DND-41 (cell line): ENCODE measurements at regions not wholly inside any gene's neighbourhood (a gene's known extent, or its start where the extent isn't known, plus 50 kb on each side); places are given as distances from the start of the nearest gene placed in this dataset.

ENCODE experiments used
- ATAC-seq: fragments of 200-7000 bp; cut with Tn5 transposase; 3 replicates; pipeline ENCODE4 v1.9.1; 2021; ENCODE audit warnings: low read depth; ENCODE audit not compliant: insufficient read depth
- DNase-seq: peaks from one replicate; pipeline ENCODE4 v3.0.0-alpha.2; 2020
- H2AFZ ChIP-seq: 2 replicates; pipeline ENCODE4 v1.6.0; 2012; ENCODE audit warnings: low read depth, low read length
- H3K27ac ChIP-seq: 2 replicates; pipeline ENCODE4 v1.5.1; 2012; ENCODE audit warnings: low read length, inconsistent platforms
- H3K27me3 ChIP-seq: fragments of 200-600 bp; sonication (generic); 2 replicates; pipeline ENCODE4 v1.6.0; 2012; ENCODE audit warnings: low read length, mild to moderate bottlenecking, inconsistent platforms; ENCODE audit not compliant: insufficient read depth, poor library complexity
- H3K36me3 ChIP-seq: 2 replicates; pipeline ENCODE4 v1.5.1; 2012; ENCODE audit warnings: low read length, inconsistent platforms; ENCODE audit not compliant: insufficient read depth
- H3K4me1 ChIP-seq: 2 replicates; pipeline ENCODE4 v1.5.1; 2012; ENCODE audit warnings: mild to moderate bottlenecking, low read length; ENCODE audit not compliant: insufficient read depth
- H3K4me2 ChIP-seq: 2 replicates; pipeline ENCODE4 v1.6.0; 2012; ENCODE audit warnings: mild to moderate bottlenecking, moderate library complexity, low read length, inconsistent platforms; ENCODE audit not compliant: insufficient read depth
- H3K4me3 ChIP-seq, 2 experiments: fragments of 200-600 bp in 1 of 2; shearing (Covaris generic) in 1 of 2; 2 replicates each; pipeline ENCODE4 v1.5.1; 2012 to 2016; ENCODE audit warnings: inconsistent platforms in 2 of 2, low read length in 2 of 2, mild to moderate bottlenecking in 2 of 2, low read depth in 1 of 2, moderate library complexity in 1 of 2
- H3K79me2 ChIP-seq: 2 replicates; pipeline ENCODE4 v1.6.0; 2012; ENCODE audit warnings: low read length, inconsistent platforms; ENCODE audit not compliant: insufficient read depth
- H3K9ac ChIP-seq: 2 replicates; pipeline ENCODE4 v1.6.0; 2012; ENCODE audit warnings: low read depth, mild to moderate bottlenecking, inconsistent platforms, low read length, moderate library complexity
- H3K9me3 ChIP-seq: 2 replicates; pipeline ENCODE4 v1.5.1; 2012; ENCODE audit warnings: low read length, moderate library complexity, mild to moderate bottlenecking, inconsistent platforms; ENCODE audit not compliant: insufficient read depth, severe bottlenecking
- H4K20me1 ChIP-seq: 2 replicates; pipeline ENCODE4 v1.6.0; 2012; ENCODE audit warnings: low read length; ENCODE audit not compliant: insufficient read depth
- CTCF ChIP-seq: IDR thresholded peaks from 2 replicates; pipeline ENCODE4 v1.5.1; 2012; ENCODE audit warnings: borderline replicate concordance, low read length, moderate library complexity, mild to moderate bottlenecking; ENCODE audit not compliant: poor library complexity, severe bottlenecking; ENCODE audit errors: extremely low read depth
- EZH2 ChIP-seq: IDR thresholded peaks from 3 replicates; pipeline ENCODE4 v1.6.1; 2012; ENCODE audit warnings: borderline replicate concordance, low read depth, mild to moderate bottlenecking, moderate library complexity, low read length, inconsistent platforms; ENCODE audit not compliant: severe bottlenecking

GRCh38 chr4:173802662-173803022, 272.6 kb upstream of the HAND2 start:
- no peak for ATAC-seq
- Histone ChIP-seq H3K79me2 (no peaks in the 10 kb centered on the region), H3K9me3 (no peaks in the 10 kb centered on the region), H4K20me1 (no peaks in the 10 kb centered on the region), H2AFZ (no peak overlapping the region), H3K4me3 (no peak overlapping the region), H3K27me3 (no peaks in the 10 kb centered on the region), H3K4me1 (no peaks in the 10 kb centered on the region), H3K4me2 (no peak overlapping the region), H3K27ac (no peak overlapping the region), H3K36me3 (no peaks in the 10 kb centered on the region), H3K9ac (no peak overlapping the region)
- TF ChIP-seq CTCF = no peak
- no peak for TF ChIP-seq EZH2
- DNase-seq = no peak

GRCh38 chr4:173801876-173802661, 272.0 kb upstream of the HAND2 start:
- H3K4me1 ChIP-seq = no peaks in the 10 kb centered on the region
- no peak overlapping the region for H3K27ac ChIP-seq
- H3K27me3 ChIP-seq = no peaks in the 10 kb centered on the region
- TF ChIP-seq CTCF (no peak), EZH2 (no peak)
- H3K36me3 ChIP-seq = no peaks in the 10 kb centered on the region
- ATAC-seq (no peak), DNase-seq (no peak)
- no peaks in the 10 kb centered on the region for H3K9me3 ChIP-seq
- no peaks in the 10 kb centered on the region for H3K79me2 ChIP-seq
- H4K20me1 ChIP-seq = no peaks in the 10 kb centered on the region
- H3K4me3 ChIP-seq = no peak overlapping the region
- H3K9ac ChIP-seq = no peak overlapping the region
- H3K4me2 ChIP-seq = no peak overlapping the region
- no peak overlapping the region for H2AFZ ChIP-seq

- Histone ChIP-seq H3K9ac (no peak overlapping the region), H3K27ac (no peak overlapping the region), H3K36me3 (no peaks in the 10 kb centered on the region), H4K20me1 (no peaks in the 10 kb centered on the region), H3K4me2 (no peak overlapping the region), H3K79me2 (no peaks in the 10 kb centered on the region), H2AFZ (no peak overlapping the region), H3K4me1 (no peaks in the 10 kb centered on the region), H3K27me3 (no peaks in the 10 kb centered on the region), H3K4me3 (no peak overlapping the region), H3K9me3 (no peaks in the 10 kb centered on the region)
- TF ChIP-seq CTCF (no peak), EZH2 (no peak)
- DNase-seq = no peak
- ATAC-seq = no peak
Measured at GRCh38 chr4:173801361-173801760, 271.3 kb upstream of the HAND2 start.
